ENCODE measurements at regions not wholly inside any gene's neighbourhood (a gene's known extent, or its start where the extent isn't known, plus 50 kb on each side); places are given as distances from the start of the nearest gene placed in this dataset.

GRCh38 chr18:30280186-30280585, 762.4 kb downstream of the DSC3 start:
- TF ChIP-seq CTCF (IDR thresholded peaks at IDR 0.05) (no peak), POLR2A (IDR thresholded peaks at IDR 0.05) (no peak)

All from heart left ventricle (tissue), 13 donors.